ENCODE measurements at regions not wholly inside any gene's neighbourhood (a gene's known extent, or its start where the extent isn't known, plus 50 kb on each side); places are given as distances from the start of the nearest gene placed in this dataset.

DNA sequence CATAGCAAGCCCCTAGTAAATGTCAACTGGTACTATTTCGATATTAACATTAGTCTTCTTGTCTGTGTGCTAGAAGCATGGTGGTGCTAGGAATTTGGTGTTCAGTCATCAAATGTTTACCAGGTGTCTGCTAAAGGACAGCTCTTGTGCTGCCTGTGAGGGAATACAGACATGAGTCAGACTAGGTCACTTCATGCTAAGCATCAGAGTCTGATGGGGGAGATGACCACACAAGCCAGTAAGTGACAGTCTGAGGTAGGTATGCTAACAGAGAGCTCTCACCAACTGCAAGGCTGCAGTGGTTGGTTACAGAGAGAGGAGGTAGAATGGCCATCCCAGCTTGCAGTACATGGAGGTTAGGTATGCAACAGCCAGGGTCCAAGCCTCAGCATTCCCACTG, 320.9 kb downstream of the CDK5RAP2 start:
- TF ChIP-seq, protein P1, sequence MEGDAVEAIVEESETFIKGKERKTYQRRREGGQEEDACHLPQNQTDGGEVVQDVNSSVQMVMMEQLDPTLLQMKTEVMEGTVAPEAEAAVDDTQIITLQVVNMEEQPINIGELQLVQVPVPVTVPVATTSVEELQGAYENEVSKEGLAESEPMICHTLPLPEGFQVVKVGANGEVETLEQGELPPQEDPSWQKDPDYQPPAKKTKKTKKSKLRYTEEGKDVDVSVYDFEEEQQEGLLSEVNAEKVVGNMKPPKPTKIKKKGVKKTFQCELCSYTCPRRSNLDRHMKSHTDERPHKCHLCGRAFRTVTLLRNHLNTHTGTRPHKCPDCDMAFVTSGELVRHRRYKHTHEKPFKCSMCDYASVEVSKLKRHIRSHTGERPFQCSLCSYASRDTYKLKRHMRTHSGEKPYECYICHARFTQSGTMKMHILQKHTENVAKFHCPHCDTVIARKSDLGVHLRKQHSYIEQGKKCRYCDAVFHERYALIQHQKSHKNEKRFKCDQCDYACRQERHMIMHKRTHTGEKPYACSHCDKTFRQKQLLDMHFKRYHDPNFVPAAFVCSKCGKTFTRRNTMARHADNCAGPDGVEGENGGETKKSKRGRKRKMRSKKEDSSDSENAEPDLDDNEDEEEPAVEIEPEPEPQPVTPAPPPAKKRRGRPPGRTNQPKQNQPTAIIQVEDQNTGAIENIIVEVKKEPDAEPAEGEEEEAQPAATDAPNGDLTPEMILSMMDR (IDR thresholded peaks at IDR 0.05; ENCODE audit: low read length): no peak
- no peak for TF ChIP-seq EZH2 (optimal IDR thresholded peaks at IDR 0.05; ENCODE audit: low read depth, low read length)

Data from MM.1S (cell line).